ENCODE measurements at regions not wholly inside any gene's neighbourhood (a gene's known extent, or its start where the extent isn't known, plus 50 kb on each side); places are given as distances from the start of the nearest gene placed in this dataset.

GRCh38 chr16:22627043-22627442 lies 116.4 kb downstream of the NPIPB5 start:
- CTCF ChIA-PET, result interaction anchor here (1.9 kb wide), 1 partner anchor 8 kb away, joined by 6 read pairs; no protein-coding TSS in a partner anchor
- intact Hi-C loops (cut with micrococcal nuclease), result no loop called here

More at GRCh38 chr16:22627043-22627442, 116.4 kb downstream of the NPIPB5 start:
- Histone ChIP-seq H3K4me3 (replicated peaks in 1 of 3; ENCODE audit: insufficient read depth in 1 of 3, low read depth in 1 of 3, low read length in 3 of 3) (no peak overlapping the region), H3K27ac (ENCODE audit: insufficient read depth, low read depth, low read length) (no peak overlapping the region), H3K36me3 (ENCODE audit: control insufficient read depth in 2 of 2, extremely low read depth in 1 of 2, insufficient read depth in 2 of 2, low read length in 2 of 2) (no peaks in the 10 kb centered on the region), H3K9ac (replicated peaks; ENCODE audit: extremely low read depth, insufficient read depth, low read length) (no peak overlapping the region), H4K20me1 (replicated peaks; ENCODE audit: control insufficient read depth, extremely low read depth, insufficient read depth, low read length) (no peaks in the 10 kb centered on the region), H3K4me2 (ENCODE audit: insufficient read depth, low read length) (no peak overlapping the region), H3K9me3 (replicated peaks; ENCODE audit: control insufficient read depth, insufficient read depth, low read length) (no peaks in the 10 kb centered on the region), H3K4me1 (ENCODE audit: control insufficient read depth, extremely low read depth, insufficient read depth, low read length) (no peaks in the 10 kb centered on the region), H2AFZ (ENCODE audit: low read depth, low read length) (no peak overlapping the region), H3K79me2 (ENCODE audit: control insufficient read depth, insufficient read depth, low read length) (no peaks in the 10 kb centered on the region), H3K27me3 (ENCODE audit: control insufficient read depth in 2 of 2, insufficient read depth in 2 of 2, low read length in 2 of 2) (peaks cover 6 to 14% of the 10 kb centered on the region in 2 experiments), H3K9me1 (replicated peaks; ENCODE audit: control insufficient read depth, extremely low read depth, insufficient read depth, low read length) (no peaks in the 10 kb centered on the region)
- POLR2A ChIA-PET, result no interaction called here
- FAIRE-seq (no peak), DNase-seq (ENCODE audit: low read depth, low spot score) (no peak)
- TF ChIP-seq CTCF (IDR thresholded peaks at IDR 0.05; ENCODE audit: extremely low read depth in 1 of 2, insufficient read depth in 1 of 2, low read depth in 1 of 2, low read length in 2 of 2) (no peak), MAX (IDR thresholded peaks at IDR 0.05; ENCODE audit: insufficient read depth, insufficient read length) (no peak), MYC (IDR thresholded peaks at IDR 0.05; ENCODE audit: low read depth, low read length) (no peak), EZH2 (IDR thresholded peaks at IDR 0.05; ENCODE audit: borderline replicate concordance, low read depth, low read length, severe bottlenecking) (no peak), FOS (IDR thresholded peaks at IDR 0.05; ENCODE audit: borderline replicate concordance, insufficient read depth, low read length) (no peak), POLR2A (IDR thresholded peaks at IDR 0.05; ENCODE audit: low read depth, low read length) (no peak), POLR2AphosphoS5 (IDR thresholded peaks at IDR 0.05; ENCODE audit: insufficient read depth, low read depth, low read length) (no peak), JUN (IDR thresholded peaks at IDR 0.05; ENCODE audit: borderline replicate concordance, insufficient read depth, insufficient read length, low read depth) (no peak), GATA2 (IDR thresholded peaks at IDR 0.05; ENCODE audit: insufficient read depth, insufficient read length, low read depth, low read length) (no peak)
- BruUV-seq (replicated peaks), result no TSS peak
- dilution Hi-C loops (cut with MboI; ENCODE audit: extremely low pct_ligation_motif_present, low sequenced_read_pairs), result no loop called here

All from endothelial cell of umbilical vein (primary cell).